ENCODE measurements at regions not wholly inside any gene's neighbourhood (a gene's known extent, or its start where the extent isn't known, plus 50 kb on each side); places are given as distances from the start of the nearest gene placed in this dataset.

DNA sequence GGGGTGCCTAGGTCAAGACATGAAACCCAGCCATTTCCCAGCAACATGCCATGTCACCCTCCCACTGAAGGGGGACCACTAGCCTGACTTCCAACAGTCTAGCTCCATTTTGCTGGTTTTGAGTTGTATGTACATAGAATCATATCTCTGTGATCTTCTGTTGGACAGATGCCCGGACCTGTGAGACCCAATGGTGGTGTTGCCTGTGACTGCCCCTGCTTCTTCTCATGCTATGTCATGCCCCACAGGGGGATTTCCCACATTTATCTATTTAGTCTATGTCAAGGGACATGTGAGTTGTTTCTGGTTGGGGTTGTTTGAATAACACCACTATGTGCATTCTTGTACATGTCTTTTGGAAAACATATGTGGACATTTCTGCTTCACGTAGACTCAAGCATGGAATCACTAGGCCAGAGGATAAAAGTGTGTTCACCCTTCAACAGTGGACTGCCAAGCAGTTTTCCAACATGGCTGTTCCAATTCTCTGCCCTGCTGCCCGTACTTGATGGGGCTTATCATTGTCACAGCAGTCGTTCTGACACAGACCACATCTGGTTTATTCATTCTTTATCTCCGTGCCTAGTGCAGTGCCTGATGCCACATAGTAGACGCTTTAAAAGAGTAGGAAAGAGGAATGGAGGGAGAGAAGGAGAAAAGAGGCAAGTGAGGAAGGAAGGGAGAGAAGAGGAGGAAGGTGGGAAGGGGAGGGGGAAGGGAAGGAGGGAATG is 114.4 kb downstream of the TPRA1 start:
- Histone ChIP-seq H3K9me2 (ENCODE audit: insufficient read depth) (no peaks in the 10 kb centered on the region), H3F3A (ENCODE audit: insufficient read depth, low read depth) (no peaks in the 10 kb centered on the region), H3K9me3 (ENCODE audit: insufficient read depth, low read depth) (no peaks in the 10 kb centered on the region), H2AFZ (no peak overlapping the region), H3K4me2 (no peak overlapping the region), H4K20me1 (ENCODE audit: insufficient read depth) (no peaks in the 10 kb centered on the region), H3K79me2 (ENCODE audit: low read depth) (no peaks in the 10 kb centered on the region), H3K27ac (no peak overlapping the region), H3K27me3 (ENCODE audit: insufficient read depth, low read depth) (peaks cover 46% of the 10 kb centered on the region), H3K36me3 (ENCODE audit: low read depth) (no peaks in the 10 kb centered on the region), H3K4me1 (replicated peaks; ENCODE audit: insufficient read depth) (no peaks in the 10 kb centered on the region), H3K4me3 (no peak overlapping the region)
- intact Hi-C loops (cut with micrococcal nuclease; ENCODE audit: unreplicated experiment) = no loop called here
- TF ChIP-seq, protein P1, sequence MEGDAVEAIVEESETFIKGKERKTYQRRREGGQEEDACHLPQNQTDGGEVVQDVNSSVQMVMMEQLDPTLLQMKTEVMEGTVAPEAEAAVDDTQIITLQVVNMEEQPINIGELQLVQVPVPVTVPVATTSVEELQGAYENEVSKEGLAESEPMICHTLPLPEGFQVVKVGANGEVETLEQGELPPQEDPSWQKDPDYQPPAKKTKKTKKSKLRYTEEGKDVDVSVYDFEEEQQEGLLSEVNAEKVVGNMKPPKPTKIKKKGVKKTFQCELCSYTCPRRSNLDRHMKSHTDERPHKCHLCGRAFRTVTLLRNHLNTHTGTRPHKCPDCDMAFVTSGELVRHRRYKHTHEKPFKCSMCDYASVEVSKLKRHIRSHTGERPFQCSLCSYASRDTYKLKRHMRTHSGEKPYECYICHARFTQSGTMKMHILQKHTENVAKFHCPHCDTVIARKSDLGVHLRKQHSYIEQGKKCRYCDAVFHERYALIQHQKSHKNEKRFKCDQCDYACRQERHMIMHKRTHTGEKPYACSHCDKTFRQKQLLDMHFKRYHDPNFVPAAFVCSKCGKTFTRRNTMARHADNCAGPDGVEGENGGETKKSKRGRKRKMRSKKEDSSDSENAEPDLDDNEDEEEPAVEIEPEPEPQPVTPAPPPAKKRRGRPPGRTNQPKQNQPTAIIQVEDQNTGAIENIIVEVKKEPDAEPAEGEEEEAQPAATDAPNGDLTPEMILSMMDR (conservative IDR thresholded peaks at IDR 0.05) = no peak
- TF ChIP-seq EZH2 (IDR thresholded peaks at IDR 0.05; ENCODE audit: low read depth) = no peak
- POLR2A ChIA-PET (ENCODE audit: unreplicated experiment) = no interaction called here
- CTCF ChIA-PET = no interaction called here
- no TSS peak for BruUV-seq (replicated peaks)
- DNase-seq = no peak

DNA sequence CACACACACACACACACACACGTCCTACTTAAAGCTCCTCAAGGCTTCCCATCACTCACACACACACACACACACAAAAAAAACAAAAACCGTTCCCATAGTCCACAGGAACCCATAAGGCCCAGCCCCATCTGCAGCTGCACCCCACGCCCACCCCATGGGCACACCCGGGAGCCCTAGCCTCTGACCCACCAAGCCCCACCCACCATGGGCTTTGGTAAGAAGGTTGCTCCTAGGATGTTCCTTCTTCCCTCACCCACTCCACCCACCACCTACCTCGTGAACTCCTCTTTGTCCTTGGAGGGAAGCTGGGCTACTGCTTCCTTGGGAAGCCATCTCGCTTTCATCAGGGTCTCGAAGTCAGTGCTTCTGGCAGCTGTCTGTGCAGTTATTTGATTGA is 115.1 kb downstream of the TPRA1 start:
- Histone ChIP-seq H3K79me2 (ENCODE audit: low read depth) (no peaks in the 10 kb centered on the region), H3K27me3 (ENCODE audit: insufficient read depth, low read depth) (peaks cover 42% of the 10 kb centered on the region), H3F3A (ENCODE audit: insufficient read depth, low read depth) (no peaks in the 10 kb centered on the region), H3K4me3 (no peak overlapping the region), H3K9me2 (ENCODE audit: insufficient read depth) (no peaks in the 10 kb centered on the region), H3K27ac (no peak overlapping the region), H4K20me1 (ENCODE audit: insufficient read depth) (no peaks in the 10 kb centered on the region), H3K36me3 (ENCODE audit: low read depth) (no peaks in the 10 kb centered on the region), H3K4me2 (no peak overlapping the region), H2AFZ (no peak overlapping the region), H3K4me1 (replicated peaks; ENCODE audit: insufficient read depth) (no peaks in the 10 kb centered on the region), H3K9me3 (ENCODE audit: insufficient read depth, low read depth) (no peaks in the 10 kb centered on the region)
- no TSS peak for BruUV-seq (replicated peaks)
- POLR2A ChIA-PET (ENCODE audit: unreplicated experiment) = no interaction called here
- CTCF ChIA-PET = interaction anchor here (0.5 to 0.6 kb wide), 2 partner anchors 376 to 425 kb away, joined by 3 read pairs; no protein-coding TSS in a partner anchor
- no peak for DNase-seq
- TF ChIP-seq EZH2 (IDR thresholded peaks at IDR 0.05; ENCODE audit: low read depth) = no peak
- TF ChIP-seq, protein P1 (conservative IDR thresholded peaks at IDR 0.05) = no peak
- intact Hi-C loops (cut with micrococcal nuclease; ENCODE audit: unreplicated experiment) = no loop called here

DNA sequence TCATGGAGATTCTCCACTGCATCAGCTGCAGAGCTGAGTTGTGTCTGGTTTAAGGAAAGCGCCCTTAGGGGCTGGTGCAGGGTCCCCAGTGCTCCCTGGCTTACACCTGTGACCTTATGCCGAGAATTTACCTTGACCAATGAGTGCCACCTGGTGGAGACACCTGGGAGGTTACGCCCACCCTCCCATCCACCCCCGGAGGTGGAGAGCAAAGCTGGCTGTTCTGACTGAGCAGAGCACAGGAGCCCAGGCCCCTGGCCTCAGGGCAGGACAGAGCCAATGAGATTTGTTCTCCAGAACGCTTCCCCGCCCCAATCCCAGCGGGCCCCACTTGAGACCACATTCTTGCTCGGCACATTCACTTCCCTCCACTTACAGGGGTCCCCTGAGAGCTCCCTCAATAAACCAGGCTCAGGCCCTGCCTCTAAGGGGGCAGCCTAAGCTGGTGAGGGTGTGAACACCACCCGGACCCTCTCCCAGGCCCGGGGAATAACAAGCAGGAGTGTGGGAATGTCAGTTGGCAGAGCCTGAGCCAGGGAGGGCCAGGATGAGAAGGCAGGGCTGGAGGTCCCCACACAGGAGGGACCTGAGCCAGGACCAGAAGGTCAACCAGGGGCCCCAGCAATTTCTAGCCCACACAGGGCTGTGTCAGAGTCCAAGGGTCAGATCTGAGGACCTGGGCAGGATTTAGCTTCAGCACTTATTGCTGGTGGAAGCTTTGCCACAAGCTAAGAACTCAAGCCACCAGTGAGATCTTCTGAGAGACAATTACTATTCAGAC is 117.1 kb downstream of the TPRA1 start:
- H3K4me2 ChIP-seq = no peak overlapping the region
- no peaks in the 10 kb centered on the region for H3K9me3 ChIP-seq (ENCODE audit: insufficient read depth, low read depth)
- H3K9me2 ChIP-seq (ENCODE audit: insufficient read depth) = no peaks in the 10 kb centered on the region
- H3F3A ChIP-seq (ENCODE audit: insufficient read depth, low read depth) = no peaks in the 10 kb centered on the region
- no peaks in the 10 kb centered on the region for H3K36me3 ChIP-seq (ENCODE audit: low read depth)
- no peak overlapping the region for H3K27ac ChIP-seq
- no peaks in the 10 kb centered on the region for H4K20me1 ChIP-seq (ENCODE audit: insufficient read depth)
- no peak overlapping the region for H2AFZ ChIP-seq
- H3K4me3 ChIP-seq = no peak overlapping the region
- peaks cover 43% of the 10 kb centered on the region for H3K27me3 ChIP-seq (ENCODE audit: insufficient read depth, low read depth)
- no peaks in the 10 kb centered on the region for H3K4me1 ChIP-seq (replicated peaks; ENCODE audit: insufficient read depth)
- intact Hi-C loops (cut with micrococcal nuclease; ENCODE audit: unreplicated experiment) = loop anchor here (1.0 to 5.0 kb wide), 3 partner anchors 491 to 951 kb away; partner anchors contain the start of genes CHST13 and PLXNA1
- TF ChIP-seq, protein P1 (conservative IDR thresholded peaks at IDR 0.05) = peak; percentile 58
- no peak for TF ChIP-seq EZH2 (IDR thresholded peaks at IDR 0.05; ENCODE audit: low read depth)
- no TSS peak for BruUV-seq (replicated peaks)
- CTCF ChIA-PET = interaction anchor here (0.7 to 1.0 kb wide), 3 partner anchors 16 to 942 kb away, joined by 3 to 5 read pairs (median 3); no protein-coding TSS in a partner anchor
- peak in 1 of 2 experiments; percentile 58 for DNase-seq
- POLR2A ChIA-PET (ENCODE audit: unreplicated experiment) = interaction anchor here (0.5 to 0.9 kb wide), 3 partner anchors 55 to 719 kb away, joined by 3 to 4 read pairs (median 4); no protein-coding TSS in a partner anchor
- no peaks in the 10 kb centered on the region for H3K79me2 ChIP-seq (ENCODE audit: low read depth)
